ENCODE measurements at regions not wholly inside any gene's neighbourhood (a gene's known extent, or its start where the extent isn't known, plus 50 kb on each side); places are given as distances from the start of the nearest gene placed in this dataset.

GRCh38 chr17:36808180-36808661, 129.1 kb upstream of the LHX1 start:
- Mint-ChIP-seq H3K9me3 (no peaks in the 10 kb centered on the region), H3K4me3 (no peak overlapping the region), H3K4me1 (ENCODE audit: low read depth) (peaks cover 5% of the 10 kb centered on the region; the same call in 1 of the 2 replicates), H3K36me3 (ENCODE audit: low read depth) (no peaks in the 10 kb centered on the region), H3K27ac (no peak overlapping the region), H3K27me3 (ENCODE audit: insufficient read depth) (peaks cover 45% of the 10 kb centered on the region)
- no peak for DNase-seq
- no peak for TF ChIP-seq CTCF (IDR thresholded peaks at IDR 0.05)

- Mint-ChIP-seq H3K27ac (no peak overlapping the region), H3K4me3 (no peak overlapping the region), H3K27me3 (ENCODE audit: insufficient read depth) (peaks cover 53% of the 10 kb centered on the region), H3K36me3 (ENCODE audit: low read depth) (no peaks in the 10 kb centered on the region), H3K4me1 (ENCODE audit: low read depth) (peaks cover 5% of the 10 kb centered on the region; the same call in 1 of the 2 replicates), H3K9me3 (no peaks in the 10 kb centered on the region)
- no peak for DNase-seq
- no peak for TF ChIP-seq CTCF (IDR thresholded peaks at IDR 0.05)
Observed at GRCh38 chr17:36812762-36813161, 124.5 kb upstream of the LHX1 start.

- Mint-ChIP-seq H3K27me3 (ENCODE audit: insufficient read depth) (peaks cover 53% of the 10 kb centered on the region), H3K36me3 (ENCODE audit: low read depth) (no peaks in the 10 kb centered on the region), H3K9me3 (no peaks in the 10 kb centered on the region), H3K27ac (no peak overlapping the region), H3K4me1 (ENCODE audit: low read depth) (peaks cover 5% of the 10 kb centered on the region; the same call in 1 of the 2 replicates), H3K4me3 (no peak overlapping the region)
- DNase-seq = no peak
- TF ChIP-seq CTCF (IDR thresholded peaks at IDR 0.05) = no peak
Observed at GRCh38 chr17:36813357-36813756, 123.9 kb upstream of the LHX1 start.

GRCh38 chr17:36813957-36814563, 123.2 kb upstream of the LHX1 start:
- Mint-ChIP-seq H3K4me3 (no peak overlapping the region), H3K27me3 (ENCODE audit: insufficient read depth) (peaks cover 56% of the 10 kb centered on the region), H3K36me3 (ENCODE audit: low read depth) (no peaks in the 10 kb centered on the region), H3K9me3 (no peaks in the 10 kb centered on the region), H3K4me1 (ENCODE audit: low read depth) (peaks cover 4% of the 10 kb centered on the region; the same call in 1 of the 2 replicates), H3K27ac (no peak overlapping the region)
- no peak for DNase-seq
- no peak for TF ChIP-seq CTCF (IDR thresholded peaks at IDR 0.05)

- no peak for DNase-seq
- Mint-ChIP-seq H3K27ac (no peak overlapping the region), H3K4me3 (no peak overlapping the region), H3K9me3 (no peaks in the 10 kb centered on the region), H3K27me3 (ENCODE audit: insufficient read depth) (peaks cover 58% of the 10 kb centered on the region), H3K36me3 (ENCODE audit: low read depth) (no peaks in the 10 kb centered on the region), H3K4me1 (ENCODE audit: low read depth) (no peaks in the 10 kb centered on the region)
- no peak for TF ChIP-seq CTCF (IDR thresholded peaks at IDR 0.05)
Observed at GRCh38 chr17:36814958-36815357, 122.3 kb upstream of the LHX1 start.
